ENCODE measurements at regions not wholly inside any gene's neighbourhood (a gene's known extent, or its start where the extent isn't known, plus 50 kb on each side); places are given as distances from the start of the nearest gene placed in this dataset.

- TF ChIP-seq CTCF (IDR thresholded peaks at IDR 0.05; ENCODE audit: insufficient read depth, low read depth, low read length, missing control alignments): no peak
- no peak overlapping the region for H3K4me3 ChIP-seq (ENCODE audit: low read depth, low read length)
- no peak for DNase-seq (ENCODE audit: low read depth)
Measured at GRCh38 chr6:168884050-168884645, 369.5 kb downstream of the THBS2 start.

GRCh38 chr6:168883410-168884049, 370.1 kb downstream of the THBS2 start:
- no peak overlapping the region for H3K4me3 ChIP-seq (ENCODE audit: low read depth, low read length)
- TF ChIP-seq CTCF (IDR thresholded peaks at IDR 0.05; ENCODE audit: insufficient read depth, low read depth, low read length, missing control alignments): no peak
- no peak for DNase-seq (ENCODE audit: low read depth)

GRCh38 chr6:168880271-168880670, 373.4 kb downstream of the THBS2 start:
- DNase-seq (ENCODE audit: low read depth): no peak
- no peak overlapping the region for H3K4me3 ChIP-seq (ENCODE audit: low read depth, low read length)
- TF ChIP-seq CTCF (IDR thresholded peaks at IDR 0.05; ENCODE audit: insufficient read depth, low read depth, low read length, missing control alignments): no peak

GRCh38 chr6:168877821-168878282, 375.8 kb downstream of the THBS2 start:
- no peak overlapping the region for H3K4me3 ChIP-seq (ENCODE audit: low read depth, low read length)
- no peak for DNase-seq (ENCODE audit: low read depth)
- no peak for TF ChIP-seq CTCF (IDR thresholded peaks at IDR 0.05; ENCODE audit: insufficient read depth, low read depth, low read length, missing control alignments)

GRCh38 chr6:168876956-168877355, 376.7 kb downstream of the THBS2 start:
- TF ChIP-seq CTCF (IDR thresholded peaks at IDR 0.05; ENCODE audit: insufficient read depth, low read depth, low read length, missing control alignments): no peak
- no peak overlapping the region for H3K4me3 ChIP-seq (ENCODE audit: low read depth, low read length)
- DNase-seq (ENCODE audit: low read depth): no peak

GRCh38 chr6:168875811-168876576, 377.7 kb downstream of the THBS2 start:
- DNase-seq (ENCODE audit: low read depth): no peak
- H3K4me3 ChIP-seq (ENCODE audit: low read depth, low read length): no peak overlapping the region
- no peak for TF ChIP-seq CTCF (IDR thresholded peaks at IDR 0.05; ENCODE audit: insufficient read depth, low read depth, low read length, missing control alignments)
